Fibroblast of pulmonary artery (primary cell): ENCODE measurements at regions not wholly inside any gene's neighbourhood (a gene's known extent, or its start where the extent isn't known, plus 50 kb on each side); places are given as distances from the start of the nearest gene placed in this dataset.

Experiments
- DNase-seq: peaks from one replicate; pipeline ENCODE4 v3.0.0-alpha.2; 2010; ENCODE audit warnings: low read depth
- H3K4me3 ChIP-seq: replicated peaks from 2 replicates; pipeline ENCODE4 v1.5.1; 2011; ENCODE audit warnings: low read depth, mild to moderate bottlenecking, control low read depth, low read length, moderate library complexity
- TF ChIP-seq, protein P1 (sequence below): IDR thresholded peaks from 2 replicates; pipeline ENCODE4 v1.5.1; 2011; ENCODE audit warnings: mild to moderate bottlenecking, control low read depth, low read length, inconsistent platforms; ENCODE audit errors: missing control alignments

DNA sequence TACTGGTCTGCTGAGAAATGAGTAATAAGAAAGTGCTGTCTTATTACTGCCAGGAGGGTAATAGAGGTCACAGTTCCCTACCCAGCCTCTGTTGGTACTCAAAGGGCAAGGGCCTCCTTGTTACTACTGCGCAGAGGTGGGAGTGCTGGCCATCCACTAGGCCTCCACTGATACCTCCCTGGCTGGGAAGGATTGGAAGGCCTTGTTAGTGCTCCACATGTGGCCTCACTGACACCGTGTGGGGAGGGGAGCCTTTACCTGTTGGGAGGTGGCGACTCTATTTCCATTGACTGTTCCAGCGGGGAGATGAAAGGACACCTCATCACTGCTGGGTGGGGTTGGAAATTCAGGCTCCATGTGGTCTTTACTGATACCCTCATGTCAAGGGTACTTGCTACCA is 57.8 kb upstream of the USP24 start:
- no peak overlapping the region for H3K4me3 ChIP-seq
- TF ChIP-seq, protein P1, sequence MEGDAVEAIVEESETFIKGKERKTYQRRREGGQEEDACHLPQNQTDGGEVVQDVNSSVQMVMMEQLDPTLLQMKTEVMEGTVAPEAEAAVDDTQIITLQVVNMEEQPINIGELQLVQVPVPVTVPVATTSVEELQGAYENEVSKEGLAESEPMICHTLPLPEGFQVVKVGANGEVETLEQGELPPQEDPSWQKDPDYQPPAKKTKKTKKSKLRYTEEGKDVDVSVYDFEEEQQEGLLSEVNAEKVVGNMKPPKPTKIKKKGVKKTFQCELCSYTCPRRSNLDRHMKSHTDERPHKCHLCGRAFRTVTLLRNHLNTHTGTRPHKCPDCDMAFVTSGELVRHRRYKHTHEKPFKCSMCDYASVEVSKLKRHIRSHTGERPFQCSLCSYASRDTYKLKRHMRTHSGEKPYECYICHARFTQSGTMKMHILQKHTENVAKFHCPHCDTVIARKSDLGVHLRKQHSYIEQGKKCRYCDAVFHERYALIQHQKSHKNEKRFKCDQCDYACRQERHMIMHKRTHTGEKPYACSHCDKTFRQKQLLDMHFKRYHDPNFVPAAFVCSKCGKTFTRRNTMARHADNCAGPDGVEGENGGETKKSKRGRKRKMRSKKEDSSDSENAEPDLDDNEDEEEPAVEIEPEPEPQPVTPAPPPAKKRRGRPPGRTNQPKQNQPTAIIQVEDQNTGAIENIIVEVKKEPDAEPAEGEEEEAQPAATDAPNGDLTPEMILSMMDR = no peak
- DNase-seq = no peak
